HepG2 (cell line): ENCODE measurements at regions not wholly inside any gene's neighbourhood (a gene's known extent, or its start where the extent isn't known, plus 50 kb on each side); places are given as distances from the start of the nearest gene placed in this dataset.

Source experiments
- CREB1 ChIP-seq, 2 experiments: fragments of 450-650 bp in 1 of 2; IDR thresholded peaks; 2 replicates each; pipeline ENCODE4 v1.6.1; 2016 to 2017; ENCODE audit warnings: control low read depth in 1 of 2, mild to moderate bottlenecking in 1 of 2, missing compliant biosample characterization in 1 of 2, missing genetic modification characterization in 1 of 2
- CREM ChIP-seq, 2 experiments: sonication (generic) in 1 of 2; formaldehyde crosslinking in 1 of 2; IDR thresholded peaks; 2 replicates each; pipeline versions ENCODE4 v1.4.0 to v1.6.1; 2016 to 2020; ENCODE audit warnings: antibody characterized with exemption in 1 of 2, mild to moderate bottlenecking in 1 of 2, missing genetic modification reagents in 1 of 2
- FOXP1 ChIP-seq, 2 experiments: fragments of 450-650 bp in 1 of 2; IDR thresholded peaks; 2 replicates each; pipeline ENCODE4 v1.6.1; 2017 to 2018; ENCODE audit warnings: antibody characterized with exemption in 1 of 2
- HMG20A ChIP-seq: IDR thresholded peaks from 2 replicates; pipeline ENCODE4 v1.6.1; 2016; ENCODE audit warnings: borderline replicate concordance
- PAWR ChIP-seq: sonication (generic); formaldehyde crosslinking; IDR thresholded peaks from 2 replicates; pipeline ENCODE4 v1.4.0; 2020; ENCODE audit warnings: missing genetic modification reagents, mild to moderate bottlenecking, borderline replicate concordance
- POLR2G ChIP-seq: fragments of 200-400 bp; formaldehyde crosslinking; IDR thresholded peaks from 2 replicates; pipeline ENCODE4 v1.6.1; 2018; ENCODE audit warnings: mild to moderate bottlenecking, low read depth, low read length, moderate library complexity
- RARA ChIP-seq: IDR thresholded peaks from 2 replicates; pipeline ENCODE4 v1.6.1; 2016; ENCODE audit warnings: missing genetic modification reagents, missing compliant biosample characterization
- SP5 ChIP-seq: IDR thresholded peaks from 2 replicates; pipeline ENCODE4 v1.6.1; 2016; ENCODE audit warnings: low read depth, borderline replicate concordance
- TBX2 ChIP-seq: sonication (generic); formaldehyde crosslinking; IDR thresholded peaks from 2 replicates; pipeline ENCODE4 v1.5.0; 2020; ENCODE audit warnings: missing genetic modification reagents, mild to moderate bottlenecking, borderline replicate concordance
- ZNF501 ChIP-seq: sonication (generic); formaldehyde crosslinking; IDR thresholded peaks from 2 replicates; pipeline ENCODE4 v1.5.1; 2020; ENCODE audit warnings: mild to moderate bottlenecking, moderate library complexity, missing genetic modification reagents
- ZNF772 ChIP-seq: sonication (generic); formaldehyde crosslinking; IDR thresholded peaks from 2 replicates; pipeline ENCODE4 v1.5.0; 2020; ENCODE audit warnings: mild to moderate bottlenecking, missing genetic modification reagents
- TF ChIP-seq, protein P1 (sequence below): sonication (generic); formaldehyde crosslinking; IDR thresholded peaks from 2 replicates; pipeline ENCODE4 v1.4.0; 2020; ENCODE audit warnings: mild to moderate bottlenecking, missing genetic modification reagents
- TF ChIP-seq, protein P2 (sequence below): sonication (generic); formaldehyde crosslinking; IDR thresholded peaks from 2 replicates; pipeline ENCODE4 v1.5.1; 2020; ENCODE audit warnings: mild to moderate bottlenecking, missing genetic modification reagents, moderate library complexity
- TF ChIP-seq, protein P3 (sequence below): sonication (generic); formaldehyde crosslinking; IDR thresholded peaks from 2 replicates; pipeline ENCODE4 v1.4.0; 2020; ENCODE audit warnings: low read depth, mild to moderate bottlenecking, missing genetic modification reagents

DNA sequence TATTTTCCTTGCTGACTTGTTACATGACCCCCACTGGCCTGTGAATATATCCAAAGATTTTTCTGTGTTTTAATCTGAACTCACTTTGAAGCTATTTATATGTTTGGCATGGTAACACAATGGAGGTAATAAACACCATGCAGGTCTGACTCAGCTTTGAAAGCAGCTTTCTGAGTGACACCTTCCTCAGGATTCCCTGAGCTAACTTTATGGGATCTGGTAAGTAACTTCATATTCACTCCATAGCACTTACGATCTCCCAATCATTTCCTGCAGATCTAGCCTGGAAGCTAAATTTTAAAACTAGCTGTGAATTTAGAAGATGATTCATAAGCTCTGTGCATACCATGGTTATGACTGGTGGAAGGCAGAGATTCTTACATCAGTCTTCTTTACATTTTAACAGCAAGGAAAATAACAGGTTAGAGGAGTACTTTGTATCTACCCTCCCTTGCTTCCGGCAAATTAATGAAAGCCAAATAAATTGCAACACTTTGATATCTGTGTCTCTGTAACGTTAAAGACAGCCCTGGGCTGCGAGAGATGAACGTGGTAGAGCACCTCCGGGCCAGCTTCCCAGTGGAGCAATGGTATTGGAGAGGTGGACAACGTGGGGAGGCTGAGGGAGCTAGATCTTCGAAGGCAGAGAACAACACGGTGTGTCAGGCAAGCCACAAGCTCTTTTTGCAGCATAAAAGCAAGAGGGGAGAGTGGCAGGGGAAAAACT is 170.2 kb upstream of the KLF14 start (continued):
- TF ChIP-seq RARA (peak; percentile 68), ZNF772 (no peak), CREB1 (IDR thresholded peaks at IDR 0.05) (no peak), CREB1 (CRISPR knock-in tag; IDR thresholded peaks at IDR 0.05) (peak; percentile 65; the same call in 1 of the 2 replicates), SP5 (CRISPR knock-in tag) (peak; percentile 66; the same call in 1 of the 2 replicates), PAWR (no peak), POLR2G (peak; percentile 69), HMG20A (CRISPR knock-in tag) (peak; percentile 58; the same call in 1 of the 2 replicates), CREM (IDR thresholded peaks at IDR 0.05) (peak; percentile 51), CREM (CRISPR knock-in tag; IDR thresholded peaks at IDR 0.05) (no peak), FOXP1 (IDR thresholded peaks at IDR 0.05) (no peak), FOXP1 (CRISPR knock-in tag; IDR thresholded peaks at IDR 0.05) (peak; percentile 43), TBX2 (CRISPR knock-in tag) (peak; percentile 76; the same call in 1 of the 2 replicates), ZNF501 (no peak)
- TF ChIP-seq, protein P1, sequence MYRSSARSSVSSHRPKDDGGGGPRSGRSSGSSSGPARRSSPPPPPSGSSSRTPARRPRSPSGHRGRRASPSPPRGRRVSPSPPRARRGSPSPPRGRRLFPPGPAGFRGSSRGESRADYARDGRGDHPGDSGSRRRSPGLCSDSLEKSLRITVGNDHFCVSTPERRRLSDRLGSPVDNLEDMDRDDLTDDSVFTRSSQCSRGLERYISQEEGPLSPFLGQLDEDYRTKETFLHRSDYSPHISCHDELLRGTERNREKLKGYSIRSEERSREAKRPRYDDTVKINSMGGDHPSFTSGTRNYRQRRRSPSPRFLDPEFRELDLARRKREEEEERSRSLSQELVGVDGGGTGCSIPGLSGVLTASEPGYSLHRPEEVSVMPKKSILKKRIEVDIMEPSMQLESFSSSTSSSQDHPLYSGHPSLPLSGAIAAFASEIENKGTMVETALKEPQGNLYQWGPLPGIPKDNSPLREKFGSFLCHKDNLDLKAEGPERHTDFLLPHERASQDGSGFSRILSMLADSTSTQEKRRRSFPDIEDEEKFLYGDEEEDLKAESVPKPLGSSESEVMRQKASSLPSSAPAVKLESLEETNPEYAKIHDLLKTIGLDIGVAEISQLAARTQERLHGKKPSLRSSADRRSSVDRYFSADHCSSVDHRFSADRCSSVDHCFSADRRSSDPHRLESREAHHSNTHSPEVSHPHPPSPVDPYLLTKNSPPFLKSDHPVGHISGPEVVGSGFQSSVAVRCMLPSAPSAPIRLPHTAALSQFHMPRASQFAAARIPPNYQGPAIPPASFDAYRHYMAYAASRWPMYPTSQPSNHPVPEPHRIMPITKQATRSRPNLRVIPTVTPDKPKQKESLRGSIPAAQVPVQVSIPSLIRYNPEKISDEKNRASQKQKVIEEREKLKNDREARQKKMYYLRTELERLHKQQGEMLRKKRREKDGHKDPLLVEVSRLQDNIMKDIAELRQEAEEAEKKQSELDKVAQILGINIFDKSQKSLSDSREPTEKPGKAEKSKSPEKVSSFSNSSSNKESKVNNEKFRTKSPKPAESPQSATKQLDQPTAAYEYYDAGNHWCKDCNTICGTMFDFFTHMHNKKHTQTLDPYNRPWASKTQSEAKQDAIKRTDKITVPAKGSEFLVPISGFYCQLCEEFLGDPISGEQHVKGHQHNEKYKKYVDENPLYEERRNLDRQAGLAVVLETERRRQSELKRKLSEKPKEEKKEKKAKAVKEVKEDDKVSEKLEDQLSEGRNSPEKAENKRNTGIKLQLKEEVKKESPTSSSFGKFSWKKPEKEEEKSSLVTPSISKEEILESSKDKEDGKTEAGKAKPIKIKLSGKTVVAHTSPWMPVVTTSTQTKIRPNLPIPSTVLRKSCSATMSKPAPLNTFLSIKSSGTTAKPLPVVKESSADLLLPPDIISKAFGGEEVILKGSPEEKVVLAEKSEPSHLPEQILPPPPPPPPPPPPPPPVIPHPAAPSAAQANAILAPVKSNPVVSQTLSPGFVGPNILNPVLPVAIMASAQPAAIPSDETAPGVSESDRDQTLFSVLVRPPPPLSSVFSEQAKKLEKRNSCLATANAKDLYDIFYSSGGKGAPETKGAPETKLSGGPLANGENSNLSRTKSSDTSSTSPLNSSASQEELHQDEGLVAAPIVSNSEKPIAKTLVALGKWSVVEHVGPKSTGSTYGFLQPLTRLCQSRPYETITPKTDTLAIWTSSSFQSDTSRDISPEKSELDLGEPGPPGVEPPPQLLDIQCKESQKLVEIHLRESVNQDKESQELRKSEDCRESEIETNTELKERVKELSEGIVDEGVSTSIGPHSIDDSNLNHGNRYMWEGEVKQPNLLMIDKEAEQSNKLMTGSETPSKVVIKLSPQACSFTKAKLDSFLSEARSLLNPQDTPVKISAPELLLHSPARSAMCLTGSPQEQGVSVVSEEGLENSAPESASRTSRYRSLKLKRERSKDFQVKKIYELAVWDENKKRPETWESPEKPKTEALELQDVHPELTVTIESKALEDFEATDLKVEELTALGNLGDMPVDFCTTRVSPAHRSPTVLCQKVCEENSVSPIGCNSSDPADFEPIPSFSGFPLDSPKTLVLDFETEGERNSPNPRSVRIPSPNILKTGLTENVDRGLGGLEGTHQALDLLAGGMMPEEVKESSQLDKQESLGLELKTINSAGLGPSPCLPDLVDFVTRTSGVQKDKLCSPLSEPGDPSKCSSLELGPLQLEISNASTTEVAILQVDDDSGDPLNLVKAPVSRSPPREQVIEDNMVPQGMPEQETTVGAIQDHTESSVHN (CRISPR knock-in tag): no peak
- TF ChIP-seq, protein P2, sequence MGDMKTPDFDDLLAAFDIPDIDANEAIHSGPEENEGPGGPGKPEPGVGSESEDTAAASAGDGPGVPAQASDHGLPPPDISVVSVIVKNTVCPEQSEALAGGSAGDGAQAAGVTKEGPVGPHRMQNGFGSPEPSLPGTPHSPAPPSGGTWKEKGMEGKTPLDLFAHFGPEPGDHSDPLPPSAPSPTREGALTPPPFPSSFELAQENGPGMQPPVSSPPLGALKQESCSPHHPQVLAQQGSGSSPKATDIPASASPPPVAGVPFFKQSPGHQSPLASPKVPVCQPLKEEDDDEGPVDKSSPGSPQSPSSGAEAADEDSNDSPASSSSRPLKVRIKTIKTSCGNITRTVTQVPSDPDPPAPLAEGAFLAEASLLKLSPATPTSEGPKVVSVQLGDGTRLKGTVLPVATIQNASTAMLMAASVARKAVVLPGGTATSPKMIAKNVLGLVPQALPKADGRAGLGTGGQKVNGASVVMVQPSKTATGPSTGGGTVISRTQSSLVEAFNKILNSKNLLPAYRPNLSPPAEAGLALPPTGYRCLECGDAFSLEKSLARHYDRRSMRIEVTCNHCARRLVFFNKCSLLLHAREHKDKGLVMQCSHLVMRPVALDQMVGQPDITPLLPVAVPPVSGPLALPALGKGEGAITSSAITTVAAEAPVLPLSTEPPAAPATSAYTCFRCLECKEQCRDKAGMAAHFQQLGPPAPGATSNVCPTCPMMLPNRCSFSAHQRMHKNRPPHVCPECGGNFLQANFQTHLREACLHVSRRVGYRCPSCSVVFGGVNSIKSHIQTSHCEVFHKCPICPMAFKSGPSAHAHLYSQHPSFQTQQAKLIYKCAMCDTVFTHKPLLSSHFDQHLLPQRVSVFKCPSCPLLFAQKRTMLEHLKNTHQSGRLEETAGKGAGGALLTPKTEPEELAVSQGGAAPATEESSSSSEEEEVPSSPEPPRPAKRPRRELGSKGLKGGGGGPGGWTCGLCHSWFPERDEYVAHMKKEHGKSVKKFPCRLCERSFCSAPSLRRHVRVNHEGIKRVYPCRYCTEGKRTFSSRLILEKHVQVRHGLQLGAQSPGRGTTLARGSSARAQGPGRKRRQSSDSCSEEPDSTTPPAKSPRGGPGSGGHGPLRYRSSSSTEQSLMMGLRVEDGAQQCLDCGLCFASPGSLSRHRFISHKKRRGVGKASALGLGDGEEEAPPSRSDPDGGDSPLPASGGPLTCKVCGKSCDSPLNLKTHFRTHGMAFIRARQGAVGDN: peak; percentile 65; the same call in 1 of the 2 replicates
- TF ChIP-seq, protein P3, sequence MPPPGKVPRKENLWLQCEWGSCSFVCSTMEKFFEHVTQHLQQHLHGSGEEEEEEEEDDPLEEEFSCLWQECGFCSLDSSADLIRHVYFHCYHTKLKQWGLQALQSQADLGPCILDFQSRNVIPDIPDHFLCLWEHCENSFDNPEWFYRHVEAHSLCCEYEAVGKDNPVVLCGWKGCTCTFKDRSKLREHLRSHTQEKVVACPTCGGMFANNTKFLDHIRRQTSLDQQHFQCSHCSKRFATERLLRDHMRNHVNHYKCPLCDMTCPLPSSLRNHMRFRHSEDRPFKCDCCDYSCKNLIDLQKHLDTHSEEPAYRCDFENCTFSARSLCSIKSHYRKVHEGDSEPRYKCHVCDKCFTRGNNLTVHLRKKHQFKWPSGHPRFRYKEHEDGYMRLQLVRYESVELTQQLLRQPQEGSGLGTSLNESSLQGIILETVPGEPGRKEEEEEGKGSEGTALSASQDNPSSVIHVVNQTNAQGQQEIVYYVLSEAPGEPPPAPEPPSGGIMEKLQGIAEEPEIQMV (CRISPR knock-in tag): no peak
